ENCODE measurements at regions not wholly inside any gene's neighbourhood (a gene's known extent, or its start where the extent isn't known, plus 50 kb on each side); places are given as distances from the start of the nearest gene placed in this dataset.
"Not testable (repeated sequence)": the region's sequence is repeated elsewhere in the genome, so short reads cannot be mapped to it uniquely, and the experiment has no call there.

- DNase-seq, result no peak
- H3K27me3 Mint-ChIP-seq (ENCODE audit: low read depth in 3 of 3), result peaks cover 0 to 1% (median 0%) of the 10 kb centered on the region in 3 donors
- H3K9me3 Mint-ChIP-seq, result no peaks in the 10 kb centered on the region
- H3K27ac Mint-ChIP-seq, result no peak overlapping the region
- no peaks in the 10 kb centered on the region for H3K36me3 Mint-ChIP-seq
- H3K4me3 Mint-ChIP-seq, result no peak overlapping the region
- H3K4me1 Mint-ChIP-seq, result no peaks in the 10 kb centered on the region
These were observed 66.2 kb upstream of the SLC2A1 start for GRCh38 chr1:43024905-43025304.

- no peak for DNase-seq
- H3K27me3 Mint-ChIP-seq (ENCODE audit: low read depth in 3 of 3), result peaks cover 2 to 3% (median 2%) of the 10 kb centered on the region in 3 donors
- no peaks in the 10 kb centered on the region for H3K4me1 Mint-ChIP-seq
- H3K27ac Mint-ChIP-seq, result no peak overlapping the region
- H3K9me3 Mint-ChIP-seq, result no peaks in the 10 kb centered on the region
- no peaks in the 10 kb centered on the region for H3K36me3 Mint-ChIP-seq
- H3K4me3 Mint-ChIP-seq, result no peak overlapping the region
These were observed 63.1 kb upstream of the SLC2A1 start for GRCh38 chr1:43021547-43022474.

GRCh38 chr1:43019226-43019625, 60.6 kb upstream of the SLC2A1 start:
- H3K27ac Mint-ChIP-seq, result no peak overlapping the region
- DNase-seq, result no peak

GRCh38 chr1:43018121-43018520, 59.5 kb upstream of the SLC2A1 start:
- H3K4me3 Mint-ChIP-seq, result no peak overlapping the region
- no peak for DNase-seq
- H3K27me3 Mint-ChIP-seq (ENCODE audit: low read depth in 3 of 3), result peaks cover 2 to 5% (median 5%) of the 10 kb centered on the region in 3 donors
- no peak overlapping the region for H3K27ac Mint-ChIP-seq
- H3K9me3 Mint-ChIP-seq, result no peaks in the 10 kb centered on the region
- no peaks in the 10 kb centered on the region for H3K36me3 Mint-ChIP-seq
- H3K4me1 Mint-ChIP-seq, result no peaks in the 10 kb centered on the region

More at GRCh38 chr1:43019226-43019625, 60.6 kb upstream of the SLC2A1 start:
- Mint-ChIP-seq H3K4me3 (no peak overlapping the region), H3K4me1 (no peaks in the 10 kb centered on the region), H3K9me3 (no peaks in the 10 kb centered on the region), H3K36me3 (no peaks in the 10 kb centered on the region), H3K27me3 (ENCODE audit: low read depth in 3 of 3) (peaks cover 2 to 5% (median 3%) of the 10 kb centered on the region in 3 donors)

GRCh38 chr1:43015269-43015668, 56.6 kb upstream of the SLC2A1 start:
- no peaks in the 10 kb centered on the region for H3K9me3 Mint-ChIP-seq
- peaks cover 5 to 8% (median 5%) of the 10 kb centered on the region in 3 donors for H3K27me3 Mint-ChIP-seq (ENCODE audit: low read depth in 3 of 3)
- H3K4me3 Mint-ChIP-seq, result no peak overlapping the region
- no peak for DNase-seq
- H3K27ac Mint-ChIP-seq, result no peak overlapping the region
- no peaks in the 10 kb centered on the region for H3K4me1 Mint-ChIP-seq
- no peaks in the 10 kb centered on the region for H3K36me3 Mint-ChIP-seq

GRCh38 chr1:43014579-43014978, 55.9 kb upstream of the SLC2A1 start:
- H3K27ac Mint-ChIP-seq, H3K9me3 Mint-ChIP-seq: not testable (repeated sequence)

GRCh38 chr1:43011020-43011419, 52.4 kb upstream of the SLC2A1 start:
- Mint-ChIP-seq H3K27ac (no peak overlapping the region), H3K27me3 (ENCODE audit: low read depth in 3 of 3) (peaks cover 4 to 6% (median 6%) of the 10 kb centered on the region in 3 donors), H3K4me1 (no peaks in the 10 kb centered on the region), H3K36me3 (no peaks in the 10 kb centered on the region), H3K9me3 (no peaks in the 10 kb centered on the region), H3K4me3 (no peak overlapping the region)
- no peak for DNase-seq

More at GRCh38 chr1:43014579-43014978, 55.9 kb upstream of the SLC2A1 start:
- not testable (repeated sequence) for H3K4me3 Mint-ChIP-seq; H3K36me3 Mint-ChIP-seq; DNase-seq; H3K27me3 Mint-ChIP-seq (ENCODE audit: low read depth in 3 of 3); H3K4me1 Mint-ChIP-seq

- Mint-ChIP-seq H3K27ac (no peak overlapping the region), H3K9me3 (no peaks in the 10 kb centered on the region), H3K4me3 (no peak overlapping the region), H3K27me3 (ENCODE audit: low read depth in 3 of 3) (peaks cover 0 to 6% (median 6%) of the 10 kb centered on the region in 3 donors), H3K4me1 (no peaks in the 10 kb centered on the region), H3K36me3 (no peaks in the 10 kb centered on the region)
- no peak for DNase-seq
These were observed 50.6 kb upstream of the SLC2A1 start for GRCh38 chr1:43009274-43009673.

- no peak overlapping the region for H3K27ac Mint-ChIP-seq
- H3K27me3 Mint-ChIP-seq (ENCODE audit: low read depth in 3 of 3), result peaks cover 0 to 6% (median 3%) of the 10 kb centered on the region in 3 donors
- no peaks in the 10 kb centered on the region for H3K36me3 Mint-ChIP-seq
- H3K9me3 Mint-ChIP-seq, result no peaks in the 10 kb centered on the region
- no peak for DNase-seq
- no peaks in the 10 kb centered on the region for H3K4me1 Mint-ChIP-seq
- H3K4me3 Mint-ChIP-seq, result no peak overlapping the region
These were observed 49.7 kb upstream of the SLC2A1 start for GRCh38 chr1:43008115-43009060.

All from immature natural killer cell (primary cell).